ENCODE measurements at regions not wholly inside any gene's neighbourhood (a gene's known extent, or its start where the extent isn't known, plus 50 kb on each side); places are given as distances from the start of the nearest gene placed in this dataset.
A peak's percentile ranks its signal among the peaks of the same experiment; 100 is the strongest.
"Not testable (repeated sequence)": the region's sequence is repeated elsewhere in the genome, so short reads cannot be mapped to it uniquely, and the experiment has no call there.

- DNase-seq, result no peak
Measured at GRCh38 chr4:40681600-40681999, 51.9 kb upstream of the RBM47 start.

DNA sequence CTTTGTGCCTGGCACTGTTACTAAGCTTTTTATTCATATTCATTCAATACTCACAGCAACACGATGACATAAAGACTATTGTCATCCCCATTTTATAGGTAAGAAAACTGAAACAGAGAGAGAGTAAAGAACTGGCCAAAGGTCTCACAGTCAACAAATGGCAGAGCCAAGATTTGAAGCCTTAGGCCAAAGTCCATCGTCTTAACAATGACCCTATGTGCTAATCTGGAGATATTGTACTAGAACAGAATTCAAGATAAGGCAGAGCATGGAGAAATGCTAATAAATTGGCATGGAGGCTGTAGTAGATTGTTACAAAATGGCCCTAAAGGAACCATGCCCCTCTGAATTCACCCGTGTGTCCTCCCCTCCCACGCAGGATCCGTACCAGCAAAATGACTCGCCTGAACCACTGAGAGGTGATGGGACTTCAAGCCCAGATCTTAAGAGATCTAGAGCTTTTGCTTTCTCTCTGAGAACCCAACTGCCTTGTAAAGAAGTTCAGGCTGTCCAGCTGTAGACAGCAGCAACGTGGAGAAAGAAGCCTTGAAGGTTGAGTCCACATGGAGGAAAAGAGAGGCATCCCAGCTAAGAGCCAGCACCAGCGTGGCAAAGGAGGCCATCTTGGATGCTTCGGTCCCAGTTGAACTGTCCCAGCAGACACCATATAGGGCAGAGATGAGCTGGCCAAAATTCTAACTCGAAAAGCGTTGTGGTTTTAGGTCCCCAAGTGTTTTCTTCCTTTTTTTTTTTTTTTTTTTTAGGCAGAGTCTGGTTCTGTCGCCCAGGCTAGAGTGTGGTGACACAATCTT, 52.8 kb upstream of the RBM47 start:
- DNase-seq, result peak in 1 of 2 experiments; percentile 44

GRCh38 chr4:40683536-40684145, 54.0 kb upstream of the RBM47 start:
- not testable (repeated sequence) for DNase-seq

- DNase-seq, result no peak
Measured at GRCh38 chr4:40684404-40684803, 54.7 kb upstream of the RBM47 start.

GRCh38 chr4:40685300-40685699, 55.6 kb upstream of the RBM47 start:
- no peak for DNase-seq

GRCh38 chr4:40686081-40686913, 56.6 kb upstream of the RBM47 start:
- DNase-seq, result no peak

- no peak for DNase-seq
Measured at GRCh38 chr4:40687676-40688389, 58.2 kb upstream of the RBM47 start.

GRCh38 chr4:40688446-40689095, 58.9 kb upstream of the RBM47 start:
- DNase-seq, result peak in 1 of 2 experiments; percentile 39

- DNase-seq, result no peak
Measured at GRCh38 chr4:40693946-40694345, 55.8 kb upstream of the NSUN7 start.

DNA sequence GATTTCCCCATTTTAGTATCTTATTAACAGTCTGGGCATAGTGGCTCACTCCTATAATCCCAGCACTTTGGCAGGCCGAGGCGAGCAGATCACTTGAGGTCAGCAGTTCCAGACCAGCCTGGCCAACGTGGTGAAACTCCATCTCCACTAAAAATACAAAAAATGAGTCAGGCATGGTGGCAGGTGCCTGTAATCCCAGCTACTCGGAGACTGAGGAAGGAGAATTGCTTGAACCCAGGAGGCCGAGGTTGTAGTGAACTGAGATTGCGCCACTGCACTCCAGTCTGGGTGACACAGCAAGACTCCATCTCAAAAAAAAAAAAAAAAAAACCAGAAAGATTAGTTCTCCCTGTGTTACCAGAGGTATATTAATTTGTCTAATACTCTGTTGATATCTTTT, 52.3 kb upstream of the NSUN7 start:
- not testable (repeated sequence) for DNase-seq

GRCh38 chr4:40698733-40699132, 51.0 kb upstream of the NSUN7 start:
- DNase-seq, result no peak

DNA sequence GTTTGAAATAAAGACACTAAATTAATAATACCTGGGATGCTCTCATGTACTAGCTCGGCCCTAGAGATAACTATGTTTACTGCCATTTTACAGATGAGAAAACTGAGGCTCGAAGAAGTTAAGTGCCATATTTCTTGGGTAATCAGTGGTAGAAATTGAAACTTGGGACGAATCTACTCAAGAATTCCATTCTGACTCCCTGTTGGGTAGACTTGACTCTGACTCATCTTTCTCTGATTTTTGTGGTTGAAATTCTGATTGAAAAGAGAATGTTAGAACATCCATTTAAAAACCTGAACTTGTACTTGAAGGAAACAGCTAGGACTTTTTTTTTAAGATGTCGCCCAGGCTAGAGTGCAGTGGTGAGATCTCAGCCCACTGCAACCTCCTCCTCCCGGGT, 50.1 kb upstream of the NSUN7 start:
- DNase-seq, result no peak
